ENCODE measurements at regions not wholly inside any gene's neighbourhood (a gene's known extent, or its start where the extent isn't known, plus 50 kb on each side); places are given as distances from the start of the nearest gene placed in this dataset.

DNA sequence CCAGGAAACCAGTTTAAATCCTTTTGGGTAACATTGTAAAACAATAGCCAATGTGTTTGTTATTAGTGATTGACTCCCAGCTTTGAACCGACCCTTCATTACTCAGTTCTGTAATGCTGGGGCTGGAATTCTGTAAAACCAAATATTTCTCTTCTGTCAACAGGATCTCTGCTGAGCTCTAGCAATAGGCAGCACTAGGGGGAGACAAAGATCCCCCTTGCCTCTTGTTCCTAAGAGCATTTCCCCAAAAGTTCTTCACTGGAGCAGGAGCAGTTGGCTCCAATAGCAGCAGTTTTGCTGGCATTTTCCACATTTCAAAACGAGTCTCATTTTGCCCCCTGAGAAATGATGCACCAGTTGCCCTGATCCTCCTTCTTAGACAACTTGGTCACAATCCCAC is 1671.1 kb downstream of the MRPL39 start:
- TF ChIP-seq CREB1 (IDR thresholded peaks at IDR 0.05; ENCODE audit: low read depth) (no peak), RAD21 (IDR thresholded peaks at IDR 0.05; ENCODE audit: low read depth) (0 out of 2 replicates have a peak, but pooled peaks have one; percentile 17)

DNA sequence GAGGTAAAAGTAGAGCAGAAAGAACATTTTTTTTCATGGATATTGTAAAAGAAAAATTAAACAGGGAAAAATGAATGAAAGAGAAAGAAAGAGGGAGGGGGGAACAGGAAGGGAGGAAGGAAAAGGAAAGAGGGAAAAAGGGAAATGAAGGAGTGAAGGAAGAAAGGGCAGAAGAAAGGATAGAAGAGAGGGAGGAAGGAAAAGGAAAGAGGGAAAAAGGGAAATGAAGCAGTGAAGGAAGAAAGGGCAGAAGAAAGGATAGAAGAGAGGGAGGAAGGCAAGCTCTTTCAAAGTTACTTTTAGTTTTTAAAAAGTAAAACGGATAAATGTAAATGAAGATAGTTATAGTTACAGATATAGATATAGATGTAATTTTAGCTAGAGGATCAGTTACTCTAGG is 1676.7 kb downstream of the MRPL39 start:
- TF ChIP-seq TCF12 (IDR thresholded peaks at IDR 0.05; ENCODE audit: low read depth), result no peak
- TF ChIP-seq, protein P1, sequence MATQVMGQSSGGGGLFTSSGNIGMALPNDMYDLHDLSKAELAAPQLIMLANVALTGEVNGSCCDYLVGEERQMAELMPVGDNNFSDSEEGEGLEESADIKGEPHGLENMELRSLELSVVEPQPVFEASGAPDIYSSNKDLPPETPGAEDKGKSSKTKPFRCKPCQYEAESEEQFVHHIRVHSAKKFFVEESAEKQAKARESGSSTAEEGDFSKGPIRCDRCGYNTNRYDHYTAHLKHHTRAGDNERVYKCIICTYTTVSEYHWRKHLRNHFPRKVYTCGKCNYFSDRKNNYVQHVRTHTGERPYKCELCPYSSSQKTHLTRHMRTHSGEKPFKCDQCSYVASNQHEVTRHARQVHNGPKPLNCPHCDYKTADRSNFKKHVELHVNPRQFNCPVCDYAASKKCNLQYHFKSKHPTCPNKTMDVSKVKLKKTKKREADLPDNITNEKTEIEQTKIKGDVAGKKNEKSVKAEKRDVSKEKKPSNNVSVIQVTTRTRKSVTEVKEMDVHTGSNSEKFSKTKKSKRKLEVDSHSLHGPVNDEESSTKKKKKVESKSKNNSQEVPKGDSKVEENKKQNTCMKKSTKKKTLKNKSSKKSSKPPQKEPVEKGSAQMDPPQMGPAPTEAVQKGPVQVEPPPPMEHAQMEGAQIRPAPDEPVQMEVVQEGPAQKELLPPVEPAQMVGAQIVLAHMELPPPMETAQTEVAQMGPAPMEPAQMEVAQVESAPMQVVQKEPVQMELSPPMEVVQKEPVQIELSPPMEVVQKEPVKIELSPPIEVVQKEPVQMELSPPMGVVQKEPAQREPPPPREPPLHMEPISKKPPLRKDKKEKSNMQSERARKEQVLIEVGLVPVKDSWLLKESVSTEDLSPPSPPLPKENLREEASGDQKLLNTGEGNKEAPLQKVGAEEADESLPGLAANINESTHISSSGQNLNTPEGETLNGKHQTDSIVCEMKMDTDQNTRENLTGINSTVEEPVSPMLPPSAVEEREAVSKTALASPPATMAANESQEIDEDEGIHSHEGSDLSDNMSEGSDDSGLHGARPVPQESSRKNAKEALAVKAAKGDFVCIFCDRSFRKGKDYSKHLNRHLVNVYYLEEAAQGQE (IDR thresholded peaks at IDR 0.05; ENCODE audit: low read depth), result no peak
- TF ChIP-seq FOXM1 (IDR thresholded peaks at IDR 0.05; ENCODE audit: borderline replicate concordance, low read depth), result no peak
- TF ChIP-seq, protein P2, sequence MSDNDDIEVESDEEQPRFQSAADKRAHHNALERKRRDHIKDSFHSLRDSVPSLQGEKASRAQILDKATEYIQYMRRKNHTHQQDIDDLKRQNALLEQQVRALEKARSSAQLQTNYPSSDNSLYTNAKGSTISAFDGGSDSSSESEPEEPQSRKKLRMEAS (IDR thresholded peaks at IDR 0.05), result no peak
- TF ChIP-seq EGR1 (IDR thresholded peaks at IDR 0.05), result no peak
- no peak for TF ChIP-seq CEBPB (IDR thresholded peaks at IDR 0.05)
- TF ChIP-seq TEAD4 (IDR thresholded peaks at IDR 0.05), result no peak
- no peak for TF ChIP-seq NFIC (IDR thresholded peaks at IDR 0.05)
- TF ChIP-seq, protein P3, sequence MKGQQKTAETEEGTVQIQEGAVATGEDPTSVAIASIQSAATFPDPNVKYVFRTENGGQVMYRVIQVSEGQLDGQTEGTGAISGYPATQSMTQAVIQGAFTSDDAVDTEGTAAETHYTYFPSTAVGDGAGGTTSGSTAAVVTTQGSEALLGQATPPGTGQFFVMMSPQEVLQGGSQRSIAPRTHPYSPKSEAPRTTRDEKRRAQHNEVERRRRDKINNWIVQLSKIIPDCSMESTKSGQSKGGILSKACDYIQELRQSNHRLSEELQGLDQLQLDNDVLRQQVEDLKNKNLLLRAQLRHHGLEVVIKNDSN (IDR thresholded peaks at IDR 0.05), result no peak

DNA sequence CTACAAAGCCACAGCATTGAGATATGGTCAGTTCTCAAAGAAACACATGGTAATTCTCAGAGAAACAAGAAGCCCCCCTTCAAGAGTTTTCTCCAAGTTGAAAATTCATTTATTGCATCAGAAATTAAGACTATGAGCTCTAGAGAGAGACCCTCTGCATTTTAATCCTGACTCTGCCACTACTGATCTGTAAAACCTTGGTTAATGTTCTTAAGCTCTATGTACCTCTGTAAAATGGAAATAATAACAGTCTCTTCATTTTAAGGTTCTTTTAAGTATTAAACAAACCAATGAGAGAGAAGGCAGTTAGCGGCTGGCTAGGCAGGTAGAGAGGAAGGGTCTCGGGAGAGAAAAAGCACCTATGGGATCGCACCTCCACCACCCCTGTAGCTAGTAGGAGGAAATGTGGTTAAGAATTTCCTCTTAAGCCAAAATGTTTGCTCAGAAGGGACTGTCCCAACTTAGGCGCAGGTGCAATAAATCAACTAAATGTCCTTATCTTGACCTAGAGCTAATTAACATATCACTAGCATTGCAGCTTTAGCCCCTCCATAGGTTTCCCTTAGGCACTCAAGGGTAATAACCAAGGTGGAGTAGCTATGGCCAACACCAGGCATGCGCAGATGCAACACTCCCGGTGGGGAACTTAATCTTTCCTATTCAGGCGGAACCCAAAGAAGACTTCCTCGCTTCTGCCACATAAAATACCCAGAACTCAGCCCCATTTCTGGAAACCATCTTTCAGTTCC is 1685.4 kb downstream of the MRPL39 start:
- TF ChIP-seq CEBPB (IDR thresholded peaks at IDR 0.05), result no peak
- no peak for TF ChIP-seq FOXM1 (IDR thresholded peaks at IDR 0.05; ENCODE audit: borderline replicate concordance, low read depth)
- no peak for TF ChIP-seq EP300 (IDR thresholded peaks at IDR 0.05; ENCODE audit: borderline replicate concordance)
- TF ChIP-seq EGR1 (IDR thresholded peaks at IDR 0.05), result no peak
- TF ChIP-seq ZBTB7A (IDR thresholded peaks at IDR 0.05; ENCODE audit: low read depth), result no peak
- TF ChIP-seq, protein P1 (IDR thresholded peaks at IDR 0.05; ENCODE audit: low read depth), result no peak
- TF ChIP-seq CREB1 (IDR thresholded peaks at IDR 0.05; ENCODE audit: low read depth), result no peak
- TF ChIP-seq RAD21 (IDR thresholded peaks at IDR 0.05; ENCODE audit: low read depth), result no peak
- no peak for TF ChIP-seq YY1 (IDR thresholded peaks at IDR 0.05; ENCODE audit: low read depth)
- TF ChIP-seq TCF12 (IDR thresholded peaks at IDR 0.05; ENCODE audit: low read depth), result no peak
- TF ChIP-seq TEAD4 (IDR thresholded peaks at IDR 0.05), result no peak
- TF ChIP-seq, protein P3 (IDR thresholded peaks at IDR 0.05), result no peak
- TF ChIP-seq, protein P2 (IDR thresholded peaks at IDR 0.05), result no peak
- no peak for TF ChIP-seq TAF1 (IDR thresholded peaks at IDR 0.05; ENCODE audit: low read depth)
- no peak for TF ChIP-seq NFIC (IDR thresholded peaks at IDR 0.05)

DNA sequence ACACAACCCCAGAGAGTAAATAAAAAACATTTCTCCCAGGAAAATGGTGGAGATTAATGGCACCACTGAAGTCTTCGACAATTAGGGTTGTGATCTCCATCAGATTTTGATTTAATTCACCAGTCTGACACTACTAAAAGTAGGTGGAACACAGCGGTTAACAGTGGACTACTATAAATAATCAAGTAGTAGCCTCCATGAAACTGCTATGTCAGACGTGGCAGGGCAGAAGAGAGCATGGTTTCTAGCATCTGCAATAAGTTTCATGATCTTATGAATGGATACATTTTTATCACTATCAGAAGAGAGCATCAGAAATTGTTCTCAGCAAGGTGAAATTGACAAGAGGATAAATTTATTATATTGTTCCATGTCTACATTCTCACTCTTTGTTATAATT is 1706.6 kb downstream of the MRPL39 start:
- no peak for TF ChIP-seq TEAD4 (IDR thresholded peaks at IDR 0.05)

DNA sequence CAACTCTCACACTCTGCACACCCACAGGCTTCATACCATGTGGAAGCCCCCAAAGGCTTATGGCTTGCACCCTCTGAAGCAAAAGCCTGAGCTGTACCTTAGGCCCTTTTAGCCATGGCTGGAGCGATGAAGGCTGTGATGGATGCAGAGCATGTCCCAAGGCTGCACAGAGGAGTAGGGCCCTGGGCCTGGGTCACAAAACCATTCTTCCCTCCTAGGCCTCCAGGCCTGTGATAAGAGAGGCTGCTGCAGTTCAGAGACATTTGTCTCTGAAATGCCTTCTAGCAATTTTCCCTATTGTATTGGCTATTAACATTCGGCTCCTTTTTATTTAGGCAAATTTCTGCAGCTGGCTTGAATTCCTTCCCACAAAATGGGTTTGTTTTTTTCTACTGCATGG is 1707.7 kb downstream of the MRPL39 start:
- TF ChIP-seq NFIC (IDR thresholded peaks at IDR 0.05) (no peak), RAD21 (IDR thresholded peaks at IDR 0.05; ENCODE audit: low read depth) (no peak), TEAD4 (IDR thresholded peaks at IDR 0.05) (no peak), CREB1 (IDR thresholded peaks at IDR 0.05; ENCODE audit: low read depth) (no peak), EP300 (IDR thresholded peaks at IDR 0.05; ENCODE audit: borderline replicate concordance) (no peak), CEBPB (IDR thresholded peaks at IDR 0.05) (no peak), TAF1 (IDR thresholded peaks at IDR 0.05; ENCODE audit: low read depth) (no peak), YY1 (IDR thresholded peaks at IDR 0.05; ENCODE audit: low read depth) (no peak), TCF12 (IDR thresholded peaks at IDR 0.05; ENCODE audit: low read depth) (no peak), EGR1 (IDR thresholded peaks at IDR 0.05) (no peak), FOXM1 (IDR thresholded peaks at IDR 0.05; ENCODE audit: borderline replicate concordance, low read depth) (no peak)
- TF ChIP-seq, protein P2 (IDR thresholded peaks at IDR 0.05), result no peak
- TF ChIP-seq, protein P3 (IDR thresholded peaks at IDR 0.05), result no peak
